PC-3 (cell line): ENCODE measurements at regions not wholly inside any gene's neighbourhood (a gene's known extent, or its start where the extent isn't known, plus 50 kb on each side); places are given as distances from the start of the nearest gene placed in this dataset.

Experiments used
- ATAC-seq: fragments of 200-7000 bp; cut with Tn5 transposase; 2 replicates; pipeline ENCODE4 v1.9.1; 2020; ENCODE audit warnings: mild to moderate bottlenecking, moderate library complexity
- BruUV-seq: library from RNA; stranded (reverse); fragments of 400-500 nt; replicated peaks from 2 replicates; lab custom pipeline; 2021; lab: Mats Ljungman, UMichigan
- CTCF ChIA-PET: fragments of 300-600 bp; sonication (Branson Sonifier 250); formaldehyde crosslinking; loops from one replicate; lab custom pipeline; 2022; ENCODE audit warnings: antibody characterized with exemption; lab: Charles Lee
- POLR2A ChIA-PET: fragments of 300-600 bp; sonication (Branson Sonifier 250); formaldehyde crosslinking; loops from one replicate; lab custom pipeline; 2022; ENCODE audit warnings: antibody characterized with exemption; ENCODE audit not compliant: unreplicated experiment; lab: Charles Lee
- DNase-seq: peaks from one replicate; pipeline ENCODE4 v3.0.0-alpha.2; 2015
- H2AFZ ChIP-seq: fragments of 300-600 bp; sonication (generic); 2 replicates; pipeline ENCODE4 v1.6.0; 2016; ENCODE audit warnings: antibody characterized with exemption, low read length
- H3F3A ChIP-seq: fragments of 300-600 bp; sonication (generic); one replicate; pipeline ENCODE4 v1.6.0; 2017; ENCODE audit warnings: antibody characterized with exemption, low read length, control low read depth, mild to moderate bottlenecking; ENCODE audit not compliant: unreplicated experiment
- H3K27ac ChIP-seq: fragments of 300-600 bp; sonication (generic); 2 replicates; pipeline ENCODE4 v1.5.1; 2016; ENCODE audit warnings: mild to moderate bottlenecking, low read length
- H3K27me3 ChIP-seq: fragments of 300-600 bp; sonication (generic); 2 replicates; pipeline ENCODE4 v1.6.1; 2016; ENCODE audit warnings: low read length, mixed read lengths
- H3K36me3 ChIP-seq: fragments of 300-600 bp; sonication (generic); 2 replicates; pipeline ENCODE4 v1.6.1; 2016; ENCODE audit warnings: low read depth, mixed run types, low read length, mixed read lengths
- H3K4me1 ChIP-seq: fragments of 300-600 bp; sonication (generic); 2 replicates; pipeline ENCODE4 v1.5.1; 2016; ENCODE audit warnings: low read length; ENCODE audit not compliant: insufficient read depth
- H3K4me2 ChIP-seq: fragments of 300-600 bp; sonication (generic); 2 replicates; pipeline ENCODE4 v1.6.0; 2016; ENCODE audit warnings: low read length
- H3K4me3 ChIP-seq: fragments of 300-600 bp; sonication (generic); 2 replicates; pipeline ENCODE4 v1.5.1; 2016; ENCODE audit warnings: mild to moderate bottlenecking, low read length, mixed read lengths
- H3K79me2 ChIP-seq: fragments of 300-600 bp; sonication (generic); 2 replicates; pipeline ENCODE4 v1.6.1; 2017; ENCODE audit warnings: low read length, mixed read lengths
- H3K9ac ChIP-seq: fragments of 300-600 bp; sonication (generic); 2 replicates; pipeline ENCODE4 v1.6.0; 2016; ENCODE audit warnings: mild to moderate bottlenecking, low read length
- H3K9me2 ChIP-seq: fragments of 300-600 bp; sonication (generic); replicated peaks from 2 replicates; pipeline ENCODE4 v1.6.1; 2016; ENCODE audit warnings: mixed run types, low read length, mixed read lengths
- H3K9me3 ChIP-seq: fragments of 300-600 bp; sonication (generic); 2 replicates; pipeline ENCODE4 v1.6.1; 2016; ENCODE audit warnings: low read length, mixed read lengths
- H4K20me1 ChIP-seq: fragments of 300-600 bp; sonication (generic); 2 replicates; pipeline ENCODE4 v1.6.1; 2016; ENCODE audit warnings: low read length, mixed read lengths
- EZH2 ChIP-seq: fragments of 300-600 bp; sonication (generic); IDR thresholded peaks from one replicate; pipeline ENCODE4 v1.6.1; 2017; ENCODE audit warnings: antibody characterized with exemption, mild to moderate bottlenecking, low read length; ENCODE audit not compliant: unreplicated experiment
- EZH2phosphoT487 ChIP-seq: fragments of 300-600 bp; sonication (generic); IDR thresholded peaks from 2 replicates; pipeline ENCODE4 v1.6.1; 2018; ENCODE audit warnings: mild to moderate bottlenecking, antibody characterized with exemption, low read length, borderline replicate concordance
- intact Hi-C: fragments of 100-400 bp; cut with micrococcal nuclease; formaldehyde crosslinking; loops from 2 replicates; pipeline ENCODE4 v1.9.0; 2023
- TF ChIP-seq, protein P1 (sequence below): fragments of 300-600 bp; sonication (generic); conservative IDR thresholded peaks from 2 replicates; pipeline ENCODE4 v1.5.1; 2017; ENCODE audit warnings: antibody characterized with exemption, low read depth, mild to moderate bottlenecking, low read length

- no peak overlapping the region for H3K4me3 ChIP-seq
- H3K9me3 ChIP-seq, result no peaks in the 10 kb centered on the region
- no peak overlapping the region for H3K4me2 ChIP-seq
- intact Hi-C loops, result loop anchor here (5.0 kb wide), 2 partner anchors 39 to 79 kb away; no protein-coding TSS in a partner anchor
- no peaks in the 10 kb centered on the region for H3K27me3 ChIP-seq
- no peaks in the 10 kb centered on the region for H3F3A ChIP-seq
- no peak overlapping the region for H3K27ac ChIP-seq
- H3K4me1 ChIP-seq, result no peaks in the 10 kb centered on the region
- no peaks in the 10 kb centered on the region for H3K79me2 ChIP-seq
- ChIA-PET CTCF (no interaction called here), POLR2A (no interaction called here)
- no peaks in the 10 kb centered on the region for H3K9me2 ChIP-seq
- no peak overlapping the region for H3K9ac ChIP-seq
- no peak overlapping the region for H2AFZ ChIP-seq
- TF ChIP-seq EZH2 (no peak), EZH2phosphoT487 (no peak)
- TF ChIP-seq, protein P1, sequence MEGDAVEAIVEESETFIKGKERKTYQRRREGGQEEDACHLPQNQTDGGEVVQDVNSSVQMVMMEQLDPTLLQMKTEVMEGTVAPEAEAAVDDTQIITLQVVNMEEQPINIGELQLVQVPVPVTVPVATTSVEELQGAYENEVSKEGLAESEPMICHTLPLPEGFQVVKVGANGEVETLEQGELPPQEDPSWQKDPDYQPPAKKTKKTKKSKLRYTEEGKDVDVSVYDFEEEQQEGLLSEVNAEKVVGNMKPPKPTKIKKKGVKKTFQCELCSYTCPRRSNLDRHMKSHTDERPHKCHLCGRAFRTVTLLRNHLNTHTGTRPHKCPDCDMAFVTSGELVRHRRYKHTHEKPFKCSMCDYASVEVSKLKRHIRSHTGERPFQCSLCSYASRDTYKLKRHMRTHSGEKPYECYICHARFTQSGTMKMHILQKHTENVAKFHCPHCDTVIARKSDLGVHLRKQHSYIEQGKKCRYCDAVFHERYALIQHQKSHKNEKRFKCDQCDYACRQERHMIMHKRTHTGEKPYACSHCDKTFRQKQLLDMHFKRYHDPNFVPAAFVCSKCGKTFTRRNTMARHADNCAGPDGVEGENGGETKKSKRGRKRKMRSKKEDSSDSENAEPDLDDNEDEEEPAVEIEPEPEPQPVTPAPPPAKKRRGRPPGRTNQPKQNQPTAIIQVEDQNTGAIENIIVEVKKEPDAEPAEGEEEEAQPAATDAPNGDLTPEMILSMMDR, result no peak
- ATAC-seq, result no peak
- no TSS peak for BruUV-seq
- H3K36me3 ChIP-seq, result no peaks in the 10 kb centered on the region
- no peaks in the 10 kb centered on the region for H4K20me1 ChIP-seq
- no peak for DNase-seq
Measured at GRCh38 chr15:25930931-25931330, 67.8 kb upstream of the ATP10A start.
